Vagina (tissue), 2 donors: ENCODE measurements at regions not wholly inside any gene's neighbourhood (a gene's known extent, or its start where the extent isn't known, plus 50 kb on each side); places are given as distances from the start of the nearest gene placed in this dataset.
"Not testable (repeated sequence)": the region's sequence is repeated elsewhere in the genome, so short reads cannot be mapped to it uniquely, and the experiment has no call there.

Experiments
- DNase-seq, 2 donors: peaks; one replicate each; pipeline ENCODE4 v3.0.0-alpha.2; 2017; ENCODE audit errors: extremely low spot score in 2 of 2
- H3K27ac ChIP-seq: fragments of 200-600 bp; sonication (generic); one replicate; pipeline ENCODE4 v1.5.1; 2019
- H3K27me3 ChIP-seq: fragments of 200-600 bp; sonication (generic); one replicate; pipeline ENCODE4 v1.5.1; 2019
- H3K36me3 ChIP-seq, 2 donors: fragments of 200-600 bp; sonication (generic); one replicate each; pipeline ENCODE4 v1.5.1; 2017 to 2019
- H3K4me1 ChIP-seq: fragments of 200-600 bp; sonication (generic); one replicate; pipeline ENCODE4 v1.5.1; 2019
- H3K4me3 ChIP-seq, 2 donors: fragments of 200-600 bp; sonication (generic); 1 replicate in 1 of 2; 2 replicates in 1 of 2; pipeline ENCODE4 v1.5.1; 2016 to 2019
- H3K9me3 ChIP-seq: fragments of 200-600 bp; sonication (generic); one replicate; pipeline ENCODE4 v1.5.1; 2019
- POLR2A ChIP-seq, 2 donors: fragments of 450-650 bp; IDR thresholded peaks; one replicate each; pipeline ENCODE4 v1.6.1; 2017; ENCODE audit warnings: antibody characterized with exemption in 2 of 2, mild to moderate bottlenecking in 2 of 2, moderate library complexity in 2 of 2
- POLR2AphosphoS5 ChIP-seq, 2 donors: sonication (generic); formaldehyde crosslinking; IDR thresholded peaks; one replicate each; pipeline ENCODE4 v1.9.0; 2017; ENCODE audit warnings: antibody characterized with exemption in 2 of 2, mild to moderate bottlenecking in 2 of 2, low read depth in 1 of 2; ENCODE audit not compliant: insufficient read depth in 1 of 2
- intact Hi-C: fragments of 100-400 bp; cut with DNase I; formaldehyde crosslinking; loops from one replicate; pipeline ENCODE4 v1.15.1; 2023
- TF ChIP-seq, protein P1 (sequence below), 3 experiments: fragments of 450-650 bp in 2 of 3; fragments of 200-600 bp in 1 of 3; sonication (generic) in 1 of 3; IDR thresholded peaks; one replicate each; pipeline ENCODE4 v1.5.1; 2017 to 2019; ENCODE audit warnings: antibody characterized with exemption in 3 of 3, mild to moderate bottlenecking in 2 of 3, moderate library complexity in 2 of 3

- intact Hi-C loops: no loop called here
- Histone ChIP-seq H3K4me1 (no peaks in the 10 kb centered on the region), H3K4me3 (no peak overlapping the region), H3K9me3 (no peaks in the 10 kb centered on the region), H3K27me3 (no peaks in the 10 kb centered on the region), H3K36me3 (no peaks in the 10 kb centered on the region), H3K27ac (no peak overlapping the region)
- no peak for DNase-seq
- TF ChIP-seq POLR2A (IDR thresholded peaks at IDR 0.05) (no peak), POLR2AphosphoS5 (IDR thresholded peaks at IDR 0.05; ENCODE audit: insufficient read depth in 1 of 2, low read depth in 1 of 2) (no peak)
- TF ChIP-seq, protein P1, sequence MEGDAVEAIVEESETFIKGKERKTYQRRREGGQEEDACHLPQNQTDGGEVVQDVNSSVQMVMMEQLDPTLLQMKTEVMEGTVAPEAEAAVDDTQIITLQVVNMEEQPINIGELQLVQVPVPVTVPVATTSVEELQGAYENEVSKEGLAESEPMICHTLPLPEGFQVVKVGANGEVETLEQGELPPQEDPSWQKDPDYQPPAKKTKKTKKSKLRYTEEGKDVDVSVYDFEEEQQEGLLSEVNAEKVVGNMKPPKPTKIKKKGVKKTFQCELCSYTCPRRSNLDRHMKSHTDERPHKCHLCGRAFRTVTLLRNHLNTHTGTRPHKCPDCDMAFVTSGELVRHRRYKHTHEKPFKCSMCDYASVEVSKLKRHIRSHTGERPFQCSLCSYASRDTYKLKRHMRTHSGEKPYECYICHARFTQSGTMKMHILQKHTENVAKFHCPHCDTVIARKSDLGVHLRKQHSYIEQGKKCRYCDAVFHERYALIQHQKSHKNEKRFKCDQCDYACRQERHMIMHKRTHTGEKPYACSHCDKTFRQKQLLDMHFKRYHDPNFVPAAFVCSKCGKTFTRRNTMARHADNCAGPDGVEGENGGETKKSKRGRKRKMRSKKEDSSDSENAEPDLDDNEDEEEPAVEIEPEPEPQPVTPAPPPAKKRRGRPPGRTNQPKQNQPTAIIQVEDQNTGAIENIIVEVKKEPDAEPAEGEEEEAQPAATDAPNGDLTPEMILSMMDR (IDR thresholded peaks at IDR 0.05): no peak
Observed at GRCh38 chr6:86306210-86306609, 631.1 kb upstream of the HTR1E start.

GRCh38 chr6:86285876-86286275 is 643.2 kb upstream of the SYNCRIP start:
- Histone ChIP-seq H3K4me3 (no peak overlapping the region), H3K4me1 (no peaks in the 10 kb centered on the region), H3K9me3 (no peaks in the 10 kb centered on the region), H3K27me3 (no peaks in the 10 kb centered on the region), H3K27ac (no peak overlapping the region), H3K36me3 (no peaks in the 10 kb centered on the region)
- no peak for DNase-seq
- TF ChIP-seq, protein P1 (IDR thresholded peaks at IDR 0.05): no peak
- TF ChIP-seq POLR2AphosphoS5 (IDR thresholded peaks at IDR 0.05; ENCODE audit: insufficient read depth in 1 of 2, low read depth in 1 of 2) (no peak), POLR2A (IDR thresholded peaks at IDR 0.05) (no peak)
- intact Hi-C loops: no loop called here

DNA sequence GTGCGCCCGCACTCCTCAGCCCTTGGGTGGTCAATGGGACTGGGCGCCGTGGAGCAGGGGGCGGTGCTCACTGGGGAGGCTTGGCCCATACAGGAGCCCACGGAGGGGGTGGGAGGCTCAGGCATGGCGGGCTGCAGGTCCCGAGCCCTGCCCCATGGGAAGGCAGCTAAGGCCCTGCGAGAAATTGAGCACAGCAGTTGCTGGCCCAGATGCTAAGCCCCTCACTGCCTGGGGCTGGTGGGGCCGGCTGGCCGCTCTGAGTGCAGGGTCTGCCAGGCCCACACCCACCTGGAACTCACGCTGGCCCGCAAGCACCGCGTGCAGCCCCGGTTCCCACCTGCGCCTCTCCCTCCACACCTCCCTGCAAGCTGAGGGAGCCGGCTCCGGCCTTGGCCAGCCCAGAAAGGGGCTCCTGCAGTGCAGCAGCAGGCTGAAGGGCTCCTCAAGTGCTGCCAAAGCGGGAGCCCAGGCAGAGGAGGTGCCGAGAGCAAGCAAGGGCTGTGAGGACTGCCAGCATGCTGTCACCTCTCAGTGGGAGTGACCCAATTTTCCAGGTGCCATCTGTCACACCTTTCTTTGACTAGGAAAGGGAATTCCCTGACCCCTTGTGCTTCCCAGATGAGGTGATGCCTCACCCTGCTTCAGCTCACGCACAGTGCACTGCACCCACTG is 642.3 kb upstream of the SYNCRIP start:
- intact Hi-C loops, DNase-seq, H3K36me3 ChIP-seq, H3K9me3 ChIP-seq, H3K4me3 ChIP-seq, H3K27ac ChIP-seq, H3K27me3 ChIP-seq, H3K4me1 ChIP-seq: not testable (repeated sequence)

- DNase-seq, H3K9me3 ChIP-seq, H3K27ac ChIP-seq, H3K4me3 ChIP-seq, intact Hi-C loops, H3K27me3 ChIP-seq, H3K36me3 ChIP-seq, H3K4me1 ChIP-seq: not testable (repeated sequence)
Observed at GRCh38 chr6:86283596-86283995, 640.9 kb upstream of the SYNCRIP start.

DNA sequence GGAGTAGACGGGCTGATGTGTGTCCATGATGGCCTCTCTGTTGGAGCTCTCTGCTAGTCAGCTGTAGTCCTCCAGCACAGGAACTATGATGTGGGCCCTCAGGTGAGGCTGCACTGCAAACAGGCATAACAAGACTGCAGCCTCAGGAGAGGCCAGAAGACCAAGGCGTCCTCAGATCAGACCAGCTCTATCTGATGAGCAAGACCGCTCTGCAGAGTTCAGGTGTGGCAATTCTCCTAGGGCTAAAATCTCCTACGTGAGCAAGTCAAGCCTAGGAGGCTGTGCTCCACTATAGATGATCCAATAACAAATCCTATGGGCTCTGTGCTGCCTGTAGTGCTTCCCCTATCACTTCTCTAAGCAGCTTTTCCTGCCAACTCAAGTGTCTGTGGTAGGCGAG is 633.4 kb upstream of the SYNCRIP start:
- Histone ChIP-seq H3K4me3 (no peak overlapping the region), H3K9me3 (no peaks in the 10 kb centered on the region), H3K4me1 (no peaks in the 10 kb centered on the region), H3K27me3 (no peaks in the 10 kb centered on the region), H3K36me3 (no peaks in the 10 kb centered on the region), H3K27ac (no peak overlapping the region)
- DNase-seq: no peak
- intact Hi-C loops: no loop called here
- TF ChIP-seq POLR2AphosphoS5 (IDR thresholded peaks at IDR 0.05; ENCODE audit: insufficient read depth in 1 of 2, low read depth in 1 of 2): no peak
- no peak for TF ChIP-seq POLR2A (IDR thresholded peaks at IDR 0.05)
- TF ChIP-seq, protein P1 (IDR thresholded peaks at IDR 0.05): no peak

- H3K4me1 ChIP-seq: no peaks in the 10 kb centered on the region
- no peaks in the 10 kb centered on the region for H3K9me3 ChIP-seq
- H3K27me3 ChIP-seq: no peaks in the 10 kb centered on the region
- no peaks in the 10 kb centered on the region for H3K36me3 ChIP-seq
- TF ChIP-seq POLR2AphosphoS5 (IDR thresholded peaks at IDR 0.05; ENCODE audit: insufficient read depth in 1 of 2, low read depth in 1 of 2) (no peak), POLR2A (IDR thresholded peaks at IDR 0.05) (no peak)
- TF ChIP-seq, protein P1 (IDR thresholded peaks at IDR 0.05): no peak
- no peak for DNase-seq
- intact Hi-C loops: no loop called here
- no peak overlapping the region for H3K4me3 ChIP-seq
- no peak overlapping the region for H3K27ac ChIP-seq
Observed at GRCh38 chr6:86273936-86274335, 631.2 kb upstream of the SYNCRIP start.
